NCI-H526 (cell line): ENCODE measurements at regions not wholly inside any gene's neighbourhood (a gene's known extent, or its start where the extent isn't known, plus 50 kb on each side); places are given as distances from the start of the nearest gene placed in this dataset.
"Not testable (repeated sequence)": the region's sequence is repeated elsewhere in the genome, so short reads cannot be mapped to it uniquely, and the experiment has no call there.

Experiments
- DNase-seq, 2 experiments: peaks; one replicate each; lab custom pipeline; 2025; lab: John Stamatoyannopoulos, UW

DNA sequence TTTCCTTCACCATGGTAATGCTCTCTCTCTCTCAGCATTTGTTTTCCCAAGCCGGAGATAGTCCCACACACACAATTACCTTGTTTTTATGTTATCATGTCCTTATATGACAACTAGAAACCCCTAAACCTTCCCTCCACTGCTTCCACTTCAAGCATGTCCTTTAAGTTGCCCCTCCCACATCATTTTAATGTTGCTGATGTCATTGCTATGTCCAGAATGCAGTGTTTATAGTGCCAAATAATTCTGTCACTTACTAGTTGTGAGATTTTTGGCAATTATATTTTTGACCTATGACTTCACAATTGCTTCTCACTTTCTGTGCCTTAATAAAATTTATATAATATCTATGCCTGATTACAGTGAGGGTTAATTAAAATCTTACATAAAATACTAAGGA is 645.9 kb downstream of the XPNPEP1 start:
- no peak for DNase-seq

DNA sequence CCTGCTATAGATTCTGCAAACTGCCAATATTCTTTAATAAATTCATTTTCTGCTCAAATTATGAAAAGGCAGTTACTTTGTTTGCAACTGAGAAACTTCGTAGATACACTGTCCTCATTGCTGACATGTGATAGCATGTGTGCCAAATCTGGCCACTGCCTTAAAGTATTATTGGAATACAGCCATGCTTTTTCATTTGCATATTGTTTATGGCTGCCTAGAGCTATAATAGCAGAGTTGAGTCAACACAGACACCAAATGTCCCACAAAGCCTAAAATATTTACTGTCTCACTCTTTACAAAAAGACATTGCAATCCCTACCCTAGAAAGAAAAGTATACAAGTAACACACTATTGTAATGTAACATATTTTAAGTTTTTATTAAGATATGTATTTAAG is 647.4 kb downstream of the XPNPEP1 start:
- DNase-seq: no peak

DNA sequence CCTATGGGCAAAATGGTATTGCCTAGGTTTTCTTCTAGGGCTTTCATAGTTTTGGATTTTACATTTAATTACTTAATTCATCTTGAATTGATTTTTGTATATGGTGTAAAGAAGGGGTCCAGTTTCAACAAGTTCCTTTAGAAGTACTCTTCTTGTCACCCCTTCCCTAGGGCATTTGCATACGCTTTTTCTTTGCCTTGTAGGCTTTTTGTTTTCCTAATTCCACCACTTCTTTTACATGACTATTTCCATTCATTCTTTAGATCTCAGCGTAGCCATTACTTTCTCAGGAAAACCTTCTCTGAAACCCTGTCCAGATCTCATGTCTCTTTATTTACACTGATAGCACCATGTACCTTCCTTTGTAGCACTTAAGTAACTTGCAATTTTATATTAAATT is 648.6 kb downstream of the XPNPEP1 start:
- no peak for DNase-seq

DNA sequence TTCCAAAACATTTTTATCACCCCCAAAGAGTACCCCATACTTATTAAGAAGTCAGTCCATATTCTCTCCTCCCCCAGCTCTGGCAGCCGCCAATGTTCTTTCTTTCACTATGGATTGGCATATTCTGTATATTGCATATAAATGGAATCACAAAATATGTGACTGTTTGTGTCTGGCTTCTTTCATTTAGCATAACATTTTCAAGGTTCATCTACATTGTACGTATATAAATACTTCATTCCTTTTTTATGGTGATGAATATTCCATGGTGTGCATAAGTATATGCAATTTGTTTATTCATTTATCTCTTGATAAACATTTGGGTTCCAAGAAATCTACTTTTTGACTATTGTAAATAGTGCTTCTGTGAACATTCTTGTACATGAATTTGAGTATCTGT is 653.1 kb downstream of the XPNPEP1 start:
- no peak for DNase-seq

DNA sequence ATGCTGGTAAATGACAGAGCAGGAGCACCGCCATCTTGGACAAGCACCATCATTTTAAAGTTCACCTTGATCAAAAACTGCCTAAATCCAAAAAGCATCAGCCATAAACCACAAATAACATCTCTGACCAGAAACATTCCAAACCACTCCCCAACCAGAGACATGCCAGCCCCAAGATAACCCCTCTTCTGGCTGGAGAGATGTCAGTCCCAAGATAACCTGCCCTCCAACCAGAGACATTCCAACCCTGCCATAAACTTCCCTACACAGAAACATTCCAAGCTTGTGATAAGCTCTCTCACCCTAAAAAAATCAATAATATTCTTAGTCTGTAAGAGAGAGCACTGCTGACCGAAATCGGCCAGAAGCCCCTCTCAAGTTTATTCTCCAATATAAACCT is 659.3 kb downstream of the XPNPEP1 start:
- no peak for DNase-seq

DNA sequence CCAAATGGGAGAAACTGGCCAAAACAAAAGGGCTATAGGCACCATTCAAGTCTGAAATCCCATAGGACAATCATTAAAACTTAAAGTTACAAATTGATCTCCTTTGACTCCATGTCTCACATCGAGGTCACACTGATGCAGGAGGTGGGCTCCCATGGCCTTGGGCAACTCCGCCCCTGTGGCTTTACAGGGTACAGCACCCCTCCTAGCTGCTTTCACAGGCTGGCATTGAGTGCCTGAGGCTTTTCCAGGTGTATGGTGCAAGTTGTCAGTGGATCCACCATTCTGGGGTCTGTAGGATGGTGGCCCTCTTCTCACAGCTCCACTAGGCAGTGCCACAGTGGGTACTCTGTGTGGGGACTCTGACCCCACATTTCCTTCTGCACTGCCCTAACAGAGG is 662.1 kb downstream of the XPNPEP1 start:
- DNase-seq: no peak

DNA sequence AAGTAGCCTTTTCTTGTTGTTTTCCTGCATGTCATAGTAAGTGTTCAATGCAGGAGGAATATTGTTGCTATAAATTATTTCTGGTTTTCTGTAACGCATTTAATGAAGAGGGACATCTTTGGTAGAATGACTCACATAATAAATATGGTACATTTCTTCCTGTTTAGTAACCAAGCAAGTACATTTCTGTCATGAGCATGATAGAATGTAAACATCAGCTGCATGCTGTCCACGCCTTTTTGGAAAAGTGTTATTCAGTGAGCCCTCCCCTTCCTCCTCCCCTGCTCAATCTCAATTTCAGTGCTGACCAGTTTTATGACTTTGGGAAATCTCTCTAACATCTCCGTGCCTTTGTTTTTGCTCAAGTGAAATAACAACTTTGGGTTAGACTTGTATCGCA is 664.0 kb downstream of the XPNPEP1 start:
- no peak for DNase-seq

DNA sequence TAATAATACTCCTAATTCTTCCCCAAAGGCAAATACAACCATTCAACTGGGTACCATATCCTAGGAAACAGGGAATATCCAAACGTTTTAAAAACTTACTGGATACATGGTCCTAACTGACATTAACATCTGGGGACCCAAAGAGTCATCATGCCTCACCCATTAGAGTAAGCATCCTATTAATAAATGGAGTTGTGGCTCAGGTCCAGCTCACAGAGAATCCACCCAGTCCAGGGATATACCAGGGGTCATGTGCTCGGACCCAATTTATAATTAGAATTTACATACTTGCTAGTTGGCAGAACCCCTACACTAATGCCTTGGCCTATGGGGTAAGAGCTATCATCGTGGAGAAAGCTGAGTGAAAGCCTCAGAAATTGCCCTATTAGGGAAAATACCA is 670.0 kb downstream of the XPNPEP1 start:
- no peak for DNase-seq

DNA sequence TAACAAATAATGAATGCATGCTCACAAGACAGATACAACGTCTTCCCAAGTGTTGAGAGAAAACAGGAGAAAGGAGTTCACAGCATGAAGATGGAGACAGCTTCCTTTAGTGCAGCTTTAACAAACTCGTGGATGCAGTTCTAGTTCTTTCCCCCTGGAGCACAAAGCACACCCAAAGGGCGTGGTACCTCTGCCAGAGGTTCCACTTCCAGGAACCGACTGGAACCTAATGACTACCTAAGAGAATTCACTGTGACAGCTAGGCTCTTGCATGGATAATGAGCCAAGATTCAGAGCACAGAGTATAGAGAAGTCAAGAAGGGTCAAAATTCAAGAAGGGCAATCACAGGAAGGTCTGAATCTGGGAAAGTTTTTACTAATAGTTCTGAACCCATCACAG is 673.2 kb downstream of the XPNPEP1 start:
- no peak for DNase-seq

DNA sequence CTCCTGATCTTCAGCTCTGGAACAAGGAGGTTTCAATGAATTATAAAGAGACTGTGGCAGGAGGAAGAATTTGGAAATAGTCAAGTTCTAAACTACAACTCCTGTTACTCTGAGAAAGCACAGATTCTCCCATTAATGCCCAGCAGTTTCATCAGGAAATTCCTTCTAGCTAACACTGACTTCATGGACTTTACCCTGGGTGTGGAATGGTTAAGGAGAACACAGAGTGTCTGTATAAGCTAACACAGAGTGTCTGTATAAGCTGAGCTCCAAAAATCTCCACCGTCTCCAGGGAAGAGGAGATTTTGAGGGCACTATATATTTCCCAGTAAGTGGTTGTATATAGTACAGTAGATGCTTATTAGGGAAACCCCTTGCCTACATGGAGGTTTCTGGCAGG is 675.5 kb downstream of the XPNPEP1 start:
- no peak for DNase-seq

DNA sequence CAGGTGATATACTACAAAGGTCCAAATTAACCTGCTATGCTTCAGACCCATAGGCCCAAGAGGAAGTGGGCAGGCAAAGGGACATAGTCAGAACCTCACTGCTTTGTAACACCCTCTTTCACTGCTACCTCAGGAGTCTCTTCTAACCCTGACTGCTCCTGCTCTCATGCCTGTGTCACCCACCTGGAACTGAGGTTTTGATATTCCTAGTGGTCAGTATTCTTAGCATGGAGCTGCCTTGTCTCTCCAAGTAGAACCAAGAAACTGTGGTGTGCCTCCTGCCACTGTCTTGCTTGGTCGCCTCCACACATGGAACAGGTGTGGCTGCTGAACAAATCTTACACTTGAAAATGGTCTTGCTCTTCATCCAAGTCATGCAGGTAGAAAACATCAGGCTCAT is 677.5 kb downstream of the XPNPEP1 start:
- DNase-seq: no peak

DNA sequence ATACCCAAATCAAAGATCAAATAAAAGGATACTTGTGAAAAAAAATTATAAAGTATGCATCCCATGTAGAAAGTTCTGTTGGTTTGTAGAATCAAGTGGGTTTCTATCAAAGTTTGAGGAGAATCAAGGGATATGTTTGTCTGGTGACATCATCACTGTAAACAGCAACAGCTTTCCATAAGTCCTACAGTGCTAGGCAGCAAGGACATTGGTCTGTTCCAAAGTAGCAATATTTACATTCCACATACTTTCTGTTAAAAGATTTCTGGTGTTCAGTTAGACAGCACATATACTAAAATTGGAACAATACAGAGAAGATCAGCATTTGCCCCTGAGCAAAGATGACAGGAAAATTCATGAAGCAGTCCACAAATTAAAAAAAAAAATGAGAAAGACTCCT is 683.9 kb downstream of the XPNPEP1 start:
- DNase-seq: no peak

DNA sequence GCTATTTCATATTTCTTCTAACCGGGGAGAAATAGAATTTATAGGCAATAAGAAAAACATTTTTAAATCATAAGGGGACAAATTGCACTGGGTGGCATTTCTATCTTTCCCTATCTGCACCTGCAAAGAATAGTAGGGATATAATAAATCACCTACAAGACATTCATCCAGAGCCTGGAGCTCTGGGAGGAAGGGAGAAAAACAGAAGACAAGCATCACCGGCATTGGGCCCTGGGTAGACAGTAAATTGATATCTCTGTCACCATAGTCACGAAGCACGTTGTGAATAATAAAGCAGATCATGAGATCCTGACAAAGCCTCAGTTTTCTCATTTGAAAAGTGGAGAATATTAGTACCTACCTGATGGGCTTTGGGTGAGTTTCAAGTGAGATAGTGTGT is 685.6 kb downstream of the XPNPEP1 start:
- DNase-seq: no peak

DNA sequence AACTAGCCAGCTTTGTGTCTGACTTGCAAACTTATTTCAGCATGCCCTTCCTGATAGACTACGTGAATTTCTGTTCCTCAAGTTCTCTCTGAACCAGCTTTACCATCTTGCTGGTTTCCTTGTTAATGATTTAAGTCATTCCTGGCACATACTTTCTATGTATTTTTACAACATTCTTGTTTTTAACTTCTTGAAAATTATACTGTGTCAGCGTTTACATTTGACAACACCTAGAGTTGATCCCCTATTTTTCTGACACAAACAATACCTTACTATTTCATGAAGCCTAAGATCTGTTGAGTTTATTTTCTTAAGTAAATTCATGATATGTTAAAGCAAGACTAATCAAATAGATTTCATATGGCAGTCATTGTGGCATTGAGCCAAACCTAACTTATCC is 686.3 kb downstream of the XPNPEP1 start:
- DNase-seq: no peak

DNA sequence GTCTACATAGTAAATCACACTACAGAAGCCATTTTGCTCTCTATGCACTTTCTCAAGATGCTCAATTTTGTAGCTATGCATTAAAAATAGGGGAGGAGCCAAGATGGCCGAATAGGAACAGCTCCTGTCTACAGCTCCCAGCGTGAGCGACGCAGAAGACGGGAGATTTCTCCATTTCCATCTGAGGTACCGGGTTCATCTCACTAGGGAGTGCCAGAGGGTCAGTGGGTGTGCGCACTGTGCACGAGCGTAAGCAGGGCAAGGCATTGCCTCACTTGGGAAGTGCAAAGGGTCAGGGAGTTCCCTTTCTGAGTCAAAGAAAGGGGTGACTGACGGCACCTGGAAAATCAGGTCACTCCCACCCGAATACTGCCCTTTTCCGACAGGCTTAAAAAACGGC is 699.8 kb downstream of the XPNPEP1 start:
- DNase-seq: not testable (repeated sequence)

DNA sequence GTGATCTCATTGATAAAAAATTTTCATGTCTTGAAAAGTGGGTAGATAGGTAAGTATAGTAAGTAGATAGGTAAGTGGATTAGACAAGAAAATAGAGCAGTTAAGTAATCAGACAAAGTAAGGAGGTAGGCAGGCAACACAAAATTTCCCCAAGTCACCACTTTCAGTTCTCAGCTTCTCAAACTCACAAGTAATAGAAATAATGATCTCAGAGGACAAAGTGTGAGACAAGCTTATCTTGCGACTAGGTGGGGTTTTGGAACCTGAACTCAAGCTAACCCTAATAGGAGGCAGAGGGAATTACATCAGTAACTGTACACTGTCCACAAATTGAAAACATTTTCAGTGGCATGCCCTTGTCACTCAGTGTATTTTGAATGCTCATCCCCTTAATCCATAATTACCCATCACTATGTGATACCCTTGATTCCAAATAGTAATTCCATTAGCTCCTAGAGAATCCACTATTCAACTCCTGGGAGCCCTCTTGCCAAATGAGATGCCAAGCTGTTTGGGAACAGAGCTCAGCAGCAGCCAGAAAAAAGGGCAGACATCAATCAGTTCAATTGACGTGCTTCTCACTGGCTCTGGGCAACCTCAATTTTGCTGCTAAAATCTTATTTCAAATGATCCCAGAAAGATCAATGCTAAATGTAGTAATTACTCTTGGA is 703.2 kb downstream of the XPNPEP1 start:
- DNase-seq: no peak

DNA sequence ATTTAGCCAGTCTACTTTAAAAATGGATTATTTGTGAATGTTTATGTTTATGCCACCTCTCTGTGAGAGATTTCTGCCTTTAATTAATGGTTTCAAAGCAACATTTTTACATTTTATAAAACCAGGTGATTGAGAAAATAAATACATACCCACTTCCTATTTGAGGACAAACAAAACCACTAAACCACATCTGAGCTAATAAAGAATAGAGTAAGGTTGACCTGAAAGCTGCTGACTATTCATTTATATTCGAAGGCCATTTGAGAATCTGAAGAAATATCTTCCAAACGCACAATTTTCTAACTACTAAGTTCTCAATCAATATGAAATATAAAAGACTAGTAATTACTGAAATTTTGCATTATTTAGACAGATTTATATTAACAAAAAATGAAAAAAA is 705.1 kb downstream of the XPNPEP1 start:
- no peak for DNase-seq

DNA sequence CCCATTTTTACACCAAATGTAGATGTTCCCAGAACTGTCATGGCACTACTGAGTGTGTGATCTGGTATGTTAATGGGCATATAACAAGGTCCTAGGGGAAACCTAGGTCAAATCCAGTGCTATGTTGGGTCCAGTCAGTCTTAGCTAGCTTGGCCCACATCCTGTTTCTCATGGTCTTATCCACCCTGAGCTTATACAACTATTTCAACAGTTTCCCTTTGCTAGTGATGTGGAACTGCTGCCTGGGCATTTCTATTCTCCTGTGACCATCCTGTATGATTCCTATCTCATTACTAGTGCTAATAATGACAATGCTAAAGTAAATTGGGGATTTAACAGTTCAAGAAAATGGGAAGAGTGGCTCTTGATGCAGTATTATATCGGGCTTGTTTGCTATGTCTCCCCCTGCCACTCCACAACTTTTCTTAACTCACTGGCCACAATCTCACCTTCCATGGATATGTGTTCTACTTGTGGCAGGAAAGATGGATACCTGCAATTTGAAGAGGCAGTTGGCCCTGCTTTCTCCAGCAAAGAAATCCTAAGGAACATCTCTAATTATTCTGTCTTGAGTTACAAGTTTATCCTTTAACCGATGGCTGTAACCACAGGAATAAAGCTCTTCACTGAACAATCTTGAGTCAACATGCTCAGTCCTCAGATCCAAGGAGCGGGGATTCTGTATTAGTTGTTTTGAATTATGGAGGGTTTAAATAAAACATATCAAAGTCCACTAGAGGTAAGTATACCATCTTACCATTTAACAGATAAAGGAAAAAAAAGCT is 707.8 kb downstream of the XPNPEP1 start:
- no peak for DNase-seq

DNA sequence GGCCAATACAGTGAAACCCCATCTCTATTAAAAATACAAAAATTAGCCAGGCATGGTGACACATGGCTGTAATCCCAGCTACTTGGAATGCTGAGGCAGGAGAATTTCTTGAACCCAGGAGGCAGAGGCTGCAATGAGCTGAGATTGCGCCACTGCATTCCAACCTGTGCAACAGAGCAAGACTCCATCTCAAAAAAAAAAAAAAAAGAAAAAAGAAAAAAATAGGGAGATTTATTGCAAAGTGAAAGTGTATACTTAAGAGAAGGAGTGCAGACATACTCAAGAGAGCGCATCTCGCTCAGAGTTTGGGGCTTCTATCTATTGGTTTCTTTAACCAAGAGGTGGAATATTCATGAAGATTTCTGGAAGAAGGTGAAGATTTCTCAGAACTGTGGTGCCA is 708.4 kb downstream of the XPNPEP1 start:
- DNase-seq: not testable (repeated sequence)

DNA sequence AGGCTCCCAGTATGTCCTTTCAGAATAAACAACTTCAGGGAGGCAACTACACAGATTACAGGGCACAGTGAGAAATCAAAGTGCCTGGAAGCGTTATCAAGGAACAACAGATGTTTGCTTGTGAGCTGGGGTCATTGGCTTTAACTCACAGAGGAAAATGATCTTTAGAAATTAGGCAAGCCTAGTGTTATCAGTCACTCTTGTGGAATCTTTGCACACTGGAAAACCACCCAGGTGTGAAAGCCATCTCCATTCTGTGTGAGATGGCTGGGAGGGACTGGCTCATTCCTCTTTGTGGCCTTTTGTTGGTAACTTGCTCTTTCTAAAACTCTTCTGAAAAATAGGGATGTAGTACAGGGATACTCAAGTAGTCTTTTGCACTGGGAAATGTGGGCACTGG is 716.0 kb downstream of the XPNPEP1 start:
- DNase-seq: no peak

DNA sequence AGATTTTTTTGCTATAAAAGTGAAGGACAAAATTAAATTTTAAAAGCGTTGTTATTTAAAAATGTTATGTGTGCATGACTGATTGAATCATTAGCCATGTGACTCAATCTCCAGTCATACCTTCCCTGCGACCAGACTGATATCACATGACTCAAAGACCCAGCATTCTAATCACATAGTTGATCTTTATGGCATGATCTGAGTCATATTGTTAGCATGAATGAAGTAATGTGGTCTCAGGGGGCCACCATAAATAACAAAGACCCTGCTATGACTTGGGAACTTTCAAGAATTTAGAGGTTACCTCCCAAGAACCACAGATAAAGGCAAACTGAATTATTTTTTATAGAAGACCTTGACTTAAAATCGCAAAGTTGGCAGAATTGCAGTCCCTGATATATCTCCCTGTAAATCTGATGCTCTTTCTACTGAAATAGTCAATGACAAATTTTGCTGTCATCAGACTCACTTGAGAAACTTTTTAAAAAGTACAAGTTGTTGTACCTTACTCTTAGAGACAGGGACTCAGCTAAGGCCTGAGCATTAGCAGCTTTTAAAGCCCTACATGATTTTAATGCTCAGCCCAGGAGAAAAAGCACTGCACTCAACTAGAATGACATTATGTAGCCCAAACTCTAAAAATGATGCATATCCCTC is 717.3 kb downstream of the XPNPEP1 start:
- no peak for DNase-seq

DNA sequence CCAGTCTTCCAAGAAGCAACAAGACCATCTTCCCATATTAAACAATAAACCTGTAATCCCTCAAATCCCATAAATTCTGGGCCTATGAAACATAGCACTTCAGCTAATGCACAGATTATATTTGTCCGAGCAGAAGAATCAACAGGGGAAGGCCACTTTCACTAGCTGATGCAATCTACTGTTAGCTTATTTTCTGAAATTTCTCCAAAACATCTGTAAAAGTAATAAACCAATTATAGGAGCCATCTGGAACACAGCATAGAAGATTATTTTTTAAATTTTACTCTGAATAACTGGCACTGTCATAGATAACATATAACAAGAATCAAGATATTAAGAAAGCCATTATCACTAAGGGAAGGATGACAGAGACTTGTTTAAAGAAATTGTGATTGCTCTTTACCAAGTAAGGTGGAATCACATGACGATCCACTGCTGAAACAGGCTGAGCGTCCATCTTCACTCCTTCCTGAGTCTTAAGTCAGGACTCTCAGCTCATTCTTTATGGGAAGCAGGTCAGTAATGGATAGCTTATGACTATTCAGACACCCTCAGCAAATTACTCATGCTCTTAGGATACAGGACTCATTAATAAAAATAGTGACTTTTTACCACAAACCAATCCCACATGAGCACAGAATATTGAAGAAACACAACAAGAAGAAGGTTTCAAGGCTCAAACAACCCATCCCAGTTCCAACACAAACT is 719.5 kb downstream of the XPNPEP1 start:
- no peak for DNase-seq

DNA sequence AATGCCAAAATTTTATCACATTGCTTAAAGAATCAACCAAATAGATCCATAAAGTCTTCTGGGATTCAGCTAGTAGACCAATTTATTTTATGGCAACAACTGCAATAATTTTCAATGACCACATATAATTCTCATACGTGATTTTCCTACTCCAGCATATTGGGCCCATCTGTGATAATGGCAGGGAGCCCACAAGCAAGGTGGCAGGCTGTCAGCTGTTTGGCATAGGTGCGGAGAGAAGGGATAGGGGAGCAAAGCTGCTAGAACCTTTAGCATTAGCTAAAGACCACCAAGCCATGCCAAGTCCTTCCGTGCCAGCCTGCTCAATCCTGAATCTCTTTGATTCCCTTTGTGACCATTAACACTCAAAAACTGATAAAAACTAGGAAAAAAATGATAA is 721.2 kb downstream of the XPNPEP1 start:
- no peak for DNase-seq
